NCI-H524 treated with DMSO at 0.1 percent for 48 hours (cell line): ENCODE measurements at regions not wholly inside any gene's neighbourhood (a gene's known extent, or its start where the extent isn't known, plus 50 kb on each side); places are given as distances from the start of the nearest gene placed in this dataset.

Source experiments
- DNase-seq: peaks from one replicate; lab custom pipeline; 2025; lab: John Stamatoyannopoulos, UW

DNA sequence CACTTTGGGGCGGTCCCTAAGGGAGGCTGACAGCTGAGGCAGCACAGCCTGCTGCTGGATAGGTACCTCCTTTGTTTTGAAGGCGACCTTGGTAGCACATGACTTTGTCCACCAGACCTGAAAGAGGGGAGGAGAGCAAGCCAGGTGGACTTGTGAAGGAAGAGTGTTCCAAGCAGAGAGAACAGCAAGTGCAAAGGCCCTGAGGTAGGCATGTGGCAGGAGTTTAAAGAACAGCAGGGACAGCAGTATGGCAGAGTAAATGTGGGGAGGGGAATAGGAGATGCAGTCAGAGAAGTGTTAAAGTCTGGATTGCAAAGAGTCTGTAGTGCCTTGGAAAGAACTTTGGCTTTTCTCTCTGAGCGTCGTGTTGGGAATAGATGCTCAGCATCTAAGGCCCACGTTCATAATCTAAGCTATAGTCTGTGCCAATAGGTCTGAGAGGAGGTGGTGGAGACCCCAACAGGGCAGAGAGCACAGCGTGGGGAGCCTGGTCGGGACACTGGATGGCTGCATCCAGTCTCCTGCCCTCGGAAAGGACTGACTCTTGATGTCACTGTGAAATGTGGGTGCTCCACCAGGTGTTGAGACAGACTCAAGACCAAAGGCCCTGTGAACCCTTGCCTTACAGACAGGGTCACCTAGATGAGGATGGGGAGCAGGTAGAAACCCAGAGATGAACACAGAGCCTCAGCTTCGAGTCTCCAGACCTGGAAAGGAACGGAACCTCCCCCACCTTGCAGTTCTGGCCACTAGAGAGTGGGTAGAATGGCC, 242.1 kb upstream of the PWP1 start:
- no peak for DNase-seq

DNA sequence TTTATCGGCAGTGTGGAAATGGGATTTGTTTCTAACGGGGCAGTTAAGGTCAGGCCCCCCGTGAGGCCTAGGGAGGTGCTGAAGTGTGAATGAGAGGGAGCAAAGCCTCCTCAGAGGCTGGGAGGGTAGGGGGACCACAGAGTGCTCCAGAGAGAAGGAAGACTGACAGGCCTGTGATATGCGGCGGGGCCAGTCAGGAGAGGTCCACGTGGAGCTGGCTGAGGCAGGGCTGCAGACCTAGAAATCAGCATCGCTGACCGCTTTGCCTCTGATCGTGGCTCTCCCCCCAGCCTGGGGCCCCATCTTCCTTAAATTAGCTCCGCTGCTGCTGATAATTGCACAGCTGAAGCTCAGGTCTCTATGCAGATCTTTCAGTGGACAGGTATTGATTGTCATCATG, 240.8 kb upstream of the PWP1 start:
- no peak for DNase-seq

DNA sequence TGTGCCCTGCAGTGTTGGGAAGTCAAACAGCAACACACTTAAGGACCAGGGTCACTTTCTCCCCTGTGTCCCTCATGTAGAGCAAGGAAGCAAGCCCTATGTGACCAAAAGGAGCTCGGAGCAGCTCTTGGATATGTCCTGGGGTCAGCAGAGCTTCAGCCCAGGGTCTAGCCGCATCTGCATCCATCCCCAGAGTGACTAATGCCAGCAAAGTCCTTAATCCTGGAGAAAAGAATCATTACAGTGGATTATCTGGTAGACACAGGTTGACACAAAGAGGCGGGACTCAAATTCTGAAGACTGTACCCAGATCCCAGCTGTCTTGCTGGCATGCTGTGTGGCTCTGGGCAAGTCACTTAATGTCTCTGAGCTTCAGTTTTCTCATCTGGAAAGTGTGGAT, 239.1 kb upstream of the PWP1 start:
- DNase-seq = no peak

DNA sequence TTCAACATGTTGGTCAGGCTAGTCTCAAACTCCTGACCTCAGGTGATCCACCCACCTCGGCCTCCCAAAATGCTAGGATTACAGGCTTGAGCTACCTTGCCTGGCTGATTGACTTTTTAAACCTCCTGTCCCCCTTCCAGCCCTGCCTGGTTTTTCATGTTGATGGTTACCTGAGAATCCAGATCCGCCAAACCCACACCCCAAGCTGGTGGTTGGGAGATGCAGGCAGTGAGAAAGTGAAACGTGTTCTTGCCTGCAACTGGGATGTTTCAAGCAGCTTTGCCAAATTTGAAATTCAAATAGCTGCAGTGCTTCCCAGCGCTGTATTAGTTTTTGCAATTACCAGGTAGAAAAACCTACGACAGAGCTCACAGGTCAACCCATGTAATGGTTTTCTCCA, 238.3 kb upstream of the PWP1 start:
- DNase-seq = no peak

DNA sequence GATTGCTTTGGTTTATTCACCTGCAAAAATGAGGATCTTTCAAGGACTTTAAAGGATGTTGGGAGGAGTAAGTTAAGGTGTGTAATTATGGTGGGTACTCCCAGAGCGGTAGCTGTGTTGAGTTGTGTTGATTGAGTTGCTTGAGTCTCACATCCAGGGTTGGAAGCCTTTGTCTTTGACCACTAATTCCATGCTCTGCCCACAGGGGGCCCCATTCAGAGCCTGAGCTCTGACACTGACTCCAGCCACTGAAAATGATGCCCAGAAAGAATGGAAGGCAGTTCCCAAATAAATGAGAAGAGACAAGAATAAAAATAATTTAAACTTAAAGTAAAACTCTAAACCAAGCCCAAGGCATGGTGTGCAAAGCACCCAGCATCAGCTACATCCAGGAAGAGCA, 237.4 kb upstream of the PWP1 start:
- no peak for DNase-seq

DNA sequence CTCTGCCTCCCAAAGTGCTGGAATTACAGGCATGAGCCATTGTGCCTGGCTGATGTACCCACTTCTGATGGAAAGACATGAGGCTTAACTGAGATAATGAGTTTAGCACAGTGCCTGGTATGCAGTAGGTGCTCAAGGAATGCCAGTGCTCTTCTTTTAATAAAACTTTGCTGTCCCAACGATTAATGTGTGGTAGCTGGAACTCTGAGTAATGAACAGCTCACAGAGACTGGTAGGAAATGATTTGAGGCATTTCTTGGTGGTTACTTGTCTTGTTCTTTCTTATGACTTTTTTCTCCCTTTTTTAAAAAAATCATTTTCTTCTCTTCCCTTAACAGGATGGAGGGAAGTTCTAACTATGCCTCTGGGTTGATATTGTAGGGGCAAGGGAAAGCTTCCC, 235.7 kb upstream of the PWP1 start:
- DNase-seq = no peak

DNA sequence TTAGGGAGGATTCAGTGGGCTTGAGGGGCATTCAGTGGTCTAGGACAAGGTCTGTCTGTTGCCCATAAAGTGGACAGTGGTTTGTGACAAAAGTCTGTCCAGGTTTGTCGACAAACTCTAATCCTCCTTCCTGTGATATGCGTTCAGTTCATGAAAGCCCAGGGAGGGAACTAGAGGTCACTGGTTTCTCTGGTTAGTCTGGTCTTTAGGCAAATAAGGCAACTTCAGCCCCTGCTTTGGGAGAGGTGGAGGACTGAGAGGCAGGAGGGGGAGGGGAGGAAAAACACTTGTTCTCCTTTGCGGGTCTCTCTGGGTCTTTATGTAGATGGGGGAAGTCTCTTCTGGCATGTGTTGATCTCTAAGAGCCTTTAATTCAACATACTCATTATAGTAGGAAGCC, 235.1 kb upstream of the PWP1 start:
- no peak for DNase-seq

DNA sequence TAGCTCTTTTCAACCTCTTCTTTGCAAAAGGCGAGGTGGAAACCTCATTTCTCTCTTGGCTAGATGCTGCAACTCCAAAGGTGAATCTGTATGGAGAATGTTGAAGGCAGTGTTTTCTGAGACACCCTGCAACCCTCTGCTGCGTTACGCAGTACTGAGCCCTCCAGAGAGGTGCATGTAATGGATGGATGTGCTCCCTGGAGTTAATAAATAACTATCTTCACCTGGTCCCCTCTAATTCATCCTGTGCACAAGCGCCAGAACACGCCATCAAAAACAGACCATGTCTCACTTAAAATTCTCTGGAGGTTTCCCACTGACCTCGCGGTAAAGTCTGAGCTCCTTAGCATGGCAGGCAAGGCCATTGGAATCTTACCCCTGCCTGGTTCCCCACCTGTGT, 234.4 kb upstream of the PWP1 start:
- no peak for DNase-seq

DNA sequence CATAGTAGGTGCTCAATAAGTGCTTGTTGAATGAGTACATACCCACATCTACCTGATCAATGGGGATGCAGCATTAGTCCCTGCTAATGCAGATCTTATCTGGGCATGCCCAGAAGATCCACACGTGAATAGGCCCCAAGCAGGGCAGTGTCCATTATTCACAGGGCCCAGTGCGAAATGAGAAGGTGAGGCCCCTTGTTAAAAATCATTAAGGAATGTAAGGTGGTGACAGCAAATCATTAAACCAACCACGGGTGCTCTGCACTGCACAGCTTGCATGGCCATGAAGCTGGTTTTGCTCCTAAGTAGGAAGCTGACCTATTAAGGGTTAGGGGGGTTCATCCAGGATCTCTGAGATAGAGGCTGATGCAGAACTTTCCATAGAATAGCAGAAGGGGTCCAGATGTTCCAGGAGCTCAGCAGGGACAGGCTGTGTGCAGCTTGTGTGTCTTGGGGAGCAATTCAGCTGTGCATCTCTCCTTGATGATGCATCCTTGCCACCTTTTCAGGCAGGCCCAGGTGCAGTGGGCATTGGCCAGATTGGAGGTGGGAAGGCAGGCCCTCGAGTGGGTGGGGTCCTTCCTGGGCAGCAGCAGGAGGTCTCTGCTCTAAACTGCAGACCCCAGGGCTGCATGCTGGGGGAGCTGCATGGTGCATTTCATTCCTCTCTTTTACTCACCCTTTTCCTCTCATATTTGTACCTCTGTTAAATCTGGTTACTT, 231.3 kb upstream of the PWP1 start:
- DNase-seq = no peak

DNA sequence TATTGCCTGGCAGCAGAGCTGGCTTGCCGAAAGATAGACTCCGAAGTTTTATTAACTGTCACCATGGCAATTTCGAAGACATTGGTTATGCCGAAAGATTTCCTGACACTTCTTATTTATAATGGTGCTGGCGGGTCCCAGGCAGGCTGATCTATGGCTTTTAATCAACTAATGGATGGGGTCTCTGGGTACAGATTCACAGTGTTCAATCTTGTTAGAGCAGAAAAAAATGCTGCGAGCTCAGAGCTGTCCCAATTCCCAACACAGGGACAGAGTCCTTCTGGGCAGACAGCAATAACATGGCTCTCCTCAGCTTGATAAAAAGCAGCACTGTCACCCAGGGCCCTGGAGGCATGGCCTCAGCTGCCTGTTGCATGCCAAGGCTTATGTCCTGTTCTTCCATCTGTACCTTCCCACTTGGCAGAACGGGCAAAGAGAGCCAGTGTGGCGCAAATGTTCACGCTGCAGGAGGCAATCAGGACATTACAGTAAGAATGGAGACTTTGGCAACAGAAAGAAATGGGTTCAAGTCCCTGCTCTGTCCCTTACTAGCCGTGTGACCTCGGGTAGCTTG, 228.2 kb upstream of the PWP1 start:
- DNase-seq = no peak

DNA sequence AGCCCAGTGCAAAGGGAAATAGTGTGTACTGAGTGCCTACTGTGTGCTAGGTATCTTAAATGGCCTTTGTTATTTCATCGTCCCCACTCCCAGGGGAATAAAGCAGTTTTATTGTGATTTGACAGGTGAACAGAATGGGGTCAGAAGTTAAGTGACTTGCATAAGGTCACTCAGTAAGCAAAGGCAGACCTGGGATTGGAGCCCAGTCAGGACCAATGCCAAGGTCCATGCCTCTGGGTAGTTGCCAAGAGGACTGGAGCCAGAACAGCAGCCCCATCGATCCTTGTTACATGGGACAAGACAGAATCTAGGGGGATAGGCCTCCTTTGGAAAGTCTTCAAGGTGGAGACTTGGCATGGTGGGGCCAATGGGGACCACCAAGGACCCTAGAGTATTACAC, 227.4 kb upstream of the PWP1 start:
- DNase-seq = no peak

DNA sequence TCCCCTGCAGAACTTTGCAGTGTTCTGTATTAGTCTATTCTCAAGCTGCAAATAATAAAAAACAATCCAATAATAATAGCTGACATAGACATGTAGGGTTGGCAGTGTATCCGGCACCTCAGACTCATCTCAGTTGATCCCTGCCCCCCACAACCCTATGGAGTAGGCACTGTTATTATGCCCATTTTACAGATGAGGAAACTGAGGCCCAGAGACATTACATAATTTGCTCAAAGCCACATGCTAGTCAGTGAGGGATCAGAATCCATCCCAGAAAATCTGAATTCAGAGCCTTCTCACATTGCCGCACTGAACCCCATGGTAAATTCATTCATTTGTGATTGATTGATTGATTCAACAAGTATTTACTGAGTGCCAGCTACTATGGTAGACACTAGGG, 226.6 kb upstream of the PWP1 start:
- DNase-seq = no peak

DNA sequence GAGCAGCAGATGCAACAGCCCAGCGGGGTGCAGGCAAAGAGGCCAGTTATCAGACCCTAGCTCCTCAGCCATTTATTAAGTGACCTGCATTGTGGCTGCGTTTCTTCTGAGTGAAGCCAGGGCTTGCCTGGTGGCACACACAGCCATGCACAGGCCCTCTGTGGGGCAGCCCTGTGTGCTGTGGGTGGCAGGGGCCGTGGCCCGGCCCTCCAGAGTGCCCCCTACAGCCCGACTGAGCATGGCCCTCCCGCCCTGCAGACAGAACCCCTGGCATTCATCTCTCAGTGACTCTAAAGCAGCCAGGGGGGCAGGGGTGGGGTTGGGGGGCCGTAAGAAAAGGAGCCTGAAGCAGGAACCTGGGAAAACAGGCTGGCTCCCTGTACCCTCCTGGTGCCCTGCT, 226.0 kb upstream of the PWP1 start:
- no peak for DNase-seq

DNA sequence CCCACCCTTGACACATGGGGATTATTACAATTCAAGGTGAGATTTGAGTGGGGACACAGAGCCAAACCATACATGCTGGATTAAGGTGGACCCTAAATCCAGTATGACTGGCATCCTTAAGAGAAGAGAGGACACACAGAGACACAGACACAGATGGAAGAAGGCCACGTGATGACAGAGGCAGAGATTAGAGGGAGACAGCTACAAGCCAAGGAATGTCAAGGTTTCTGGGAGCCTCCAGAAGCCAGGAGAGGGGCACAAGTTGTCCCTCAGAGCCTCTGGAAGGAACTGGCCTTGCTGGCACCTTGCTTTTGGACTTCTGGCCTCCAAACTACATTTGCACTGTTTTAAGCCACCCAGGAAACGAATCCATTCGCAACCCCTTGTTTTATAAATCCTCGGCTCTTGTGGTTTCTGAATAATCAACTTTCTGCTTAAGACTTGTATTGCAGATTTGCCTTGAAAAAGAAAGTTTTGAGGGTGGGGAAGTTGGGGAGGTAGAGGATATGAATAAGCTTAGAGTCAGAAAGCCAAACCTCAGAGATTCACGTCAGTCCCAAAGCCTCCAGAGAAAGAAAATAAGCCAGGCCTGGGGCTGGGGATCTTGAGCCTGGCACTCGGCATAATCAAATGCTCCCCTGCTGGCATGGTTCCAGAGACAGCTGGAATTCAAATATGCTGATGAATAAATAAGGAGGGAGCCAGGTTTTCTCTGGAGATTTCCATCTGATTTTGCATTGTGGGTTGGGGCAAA, 224.2 kb upstream of the PWP1 start:
- no peak for DNase-seq

DNA sequence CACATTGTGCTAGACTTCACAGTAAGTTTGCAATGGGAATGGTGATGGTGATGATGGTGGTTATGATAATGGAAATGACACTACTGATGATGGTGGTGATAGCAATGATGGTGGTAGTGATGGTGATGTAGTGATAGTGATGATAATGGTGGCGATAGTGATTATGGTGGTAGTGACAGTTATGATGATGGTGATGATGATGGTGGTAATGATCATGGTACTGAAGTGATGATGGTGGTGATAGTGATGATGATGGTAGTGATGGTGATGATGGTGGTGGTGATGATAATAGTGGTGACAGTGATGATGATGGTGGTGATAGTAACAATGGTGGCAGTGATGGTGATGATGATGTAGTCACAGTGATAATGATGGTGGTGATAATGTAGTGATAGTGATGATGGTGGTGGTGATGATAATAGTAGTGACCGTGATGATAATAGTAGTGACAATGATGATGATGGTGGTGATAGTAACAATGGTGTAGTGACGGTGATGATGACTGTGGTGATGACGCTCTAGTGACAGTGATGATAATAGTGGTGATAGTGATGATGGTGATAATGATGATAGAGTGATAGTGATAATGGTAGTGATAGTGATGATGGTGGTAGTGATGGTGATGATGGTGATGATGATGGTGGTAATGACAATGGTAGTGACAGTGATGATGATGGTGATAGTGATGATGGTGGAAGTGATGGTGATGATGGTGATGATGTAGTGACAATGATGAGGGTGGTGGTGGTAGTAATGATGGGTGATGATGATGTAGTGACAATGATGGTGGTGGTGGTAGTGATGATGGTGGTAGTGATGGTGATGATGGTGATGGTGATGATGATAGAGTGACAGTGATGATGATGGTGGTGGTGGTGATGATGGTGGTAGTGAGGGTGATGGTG, 222.9 kb upstream of the PWP1 start:
- DNase-seq = no peak

DNA sequence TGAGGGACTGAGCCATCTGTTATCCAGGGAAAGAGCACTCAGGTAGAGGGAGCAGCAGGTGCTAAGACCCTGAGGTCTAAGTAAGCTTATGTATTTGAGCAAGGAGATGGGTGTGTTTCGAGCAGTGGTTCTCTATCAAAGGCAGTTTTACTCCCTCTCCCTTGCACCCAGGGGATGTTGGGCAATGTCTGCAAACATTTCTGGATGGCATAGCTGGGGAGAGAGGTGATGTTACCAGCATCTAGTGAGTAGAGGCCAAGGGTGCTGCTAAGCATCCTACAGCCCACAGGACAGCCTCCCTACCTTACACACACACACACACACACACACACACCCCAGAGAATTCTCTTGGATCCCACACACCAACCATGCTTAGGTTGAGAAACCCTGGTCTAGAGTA, 221.0 kb upstream of the PWP1 start:
- no peak for DNase-seq

DNA sequence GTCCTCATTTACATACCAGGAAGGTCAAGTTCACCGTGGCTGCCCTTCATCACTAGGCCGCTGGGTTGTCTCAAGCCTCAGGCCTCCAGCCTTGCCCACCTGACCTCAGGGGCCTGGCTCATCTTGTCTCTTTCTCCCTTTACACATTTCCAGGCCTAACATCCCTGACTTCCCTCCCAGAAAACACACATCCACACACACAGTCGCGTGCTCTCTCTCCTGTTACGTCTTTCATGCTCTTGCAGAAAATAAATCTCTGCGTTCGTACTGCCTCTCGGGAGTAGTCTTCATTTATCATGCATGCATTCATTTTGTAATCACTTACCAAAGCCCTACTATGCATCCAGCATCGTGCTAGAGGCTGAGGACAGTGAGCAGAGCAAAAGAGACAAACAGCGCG, 220.0 kb upstream of the PWP1 start:
- no peak for DNase-seq

DNA sequence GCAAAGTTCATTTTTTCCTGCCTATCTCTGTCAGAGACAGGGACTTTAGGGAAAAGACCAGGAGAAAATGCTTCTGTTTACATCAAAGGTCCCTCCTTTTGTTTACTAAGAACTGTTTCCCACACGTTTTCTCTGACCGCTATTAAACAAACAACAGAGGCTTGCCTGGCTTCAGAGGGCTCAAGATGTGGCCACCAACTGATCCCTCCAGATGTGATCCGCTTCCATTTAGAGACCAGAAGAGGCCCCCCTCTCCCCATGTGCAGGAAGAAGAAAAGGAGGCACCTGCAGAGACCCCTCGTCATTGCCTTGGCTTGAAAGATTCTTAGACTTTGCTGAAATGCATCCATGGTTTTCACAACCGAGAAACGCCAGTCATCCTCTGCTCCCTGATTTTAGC, 217.9 kb upstream of the PWP1 start:
- no peak for DNase-seq

DNA sequence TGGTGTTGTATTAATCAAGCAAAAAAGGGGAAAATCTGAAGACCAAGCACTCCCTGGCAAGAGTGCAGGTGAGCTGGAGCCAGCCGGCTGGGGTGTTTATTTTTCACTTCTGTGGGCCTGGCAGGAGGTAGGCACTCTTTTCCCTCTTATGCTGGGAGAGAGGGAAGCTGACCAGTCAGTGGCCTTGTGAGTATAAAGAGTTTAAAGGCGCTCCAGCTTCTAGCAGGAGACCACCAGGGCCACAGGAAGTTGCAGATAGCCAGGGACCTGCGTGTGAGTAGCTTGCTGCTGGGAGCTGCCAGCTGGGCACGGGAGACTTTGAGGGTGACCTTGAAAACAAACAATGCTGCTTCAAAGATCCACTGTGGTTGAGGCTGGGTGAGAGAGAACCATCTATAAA, 217.4 kb upstream of the PWP1 start:
- DNase-seq = no peak

DNA sequence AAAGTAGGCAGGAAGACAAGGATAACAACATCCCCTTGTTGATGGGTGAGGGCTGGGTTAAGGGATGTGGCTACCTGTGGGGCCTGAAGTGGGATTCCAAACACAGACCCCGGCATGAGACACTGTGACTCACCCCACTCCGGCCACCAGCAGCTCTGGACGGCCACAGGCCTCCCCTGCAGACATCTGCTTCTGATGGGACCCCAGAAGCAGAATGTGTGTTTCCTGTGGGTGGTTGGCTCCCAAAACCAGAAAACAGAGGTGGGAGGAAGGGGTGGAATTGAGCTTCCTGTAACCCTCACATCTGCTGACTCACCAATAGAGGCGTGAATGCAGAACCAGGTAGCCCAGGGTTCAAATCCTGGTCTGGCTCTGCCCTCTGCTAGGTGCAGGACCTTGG, 216.6 kb upstream of the PWP1 start:
- no peak for DNase-seq

DNA sequence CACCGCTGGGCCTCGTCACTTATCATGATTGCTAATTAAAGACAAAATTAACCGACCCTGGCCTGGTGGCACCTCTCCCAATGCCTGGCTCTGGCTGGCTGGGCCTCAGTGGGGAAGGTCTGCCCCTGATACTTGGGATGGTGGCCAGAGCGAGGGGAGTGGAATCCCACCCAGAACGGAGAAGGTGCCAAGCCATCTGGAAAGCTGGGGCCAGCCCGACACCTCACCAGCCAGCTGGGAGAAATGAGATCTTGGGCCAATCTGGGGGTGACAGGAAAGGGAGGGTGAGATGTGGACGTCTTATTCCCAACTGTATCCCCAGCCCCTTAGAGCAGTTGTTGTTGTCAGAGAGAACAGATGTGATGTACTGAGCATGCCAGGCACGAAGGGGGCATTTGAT, 215.0 kb upstream of the PWP1 start:
- no peak for DNase-seq

DNA sequence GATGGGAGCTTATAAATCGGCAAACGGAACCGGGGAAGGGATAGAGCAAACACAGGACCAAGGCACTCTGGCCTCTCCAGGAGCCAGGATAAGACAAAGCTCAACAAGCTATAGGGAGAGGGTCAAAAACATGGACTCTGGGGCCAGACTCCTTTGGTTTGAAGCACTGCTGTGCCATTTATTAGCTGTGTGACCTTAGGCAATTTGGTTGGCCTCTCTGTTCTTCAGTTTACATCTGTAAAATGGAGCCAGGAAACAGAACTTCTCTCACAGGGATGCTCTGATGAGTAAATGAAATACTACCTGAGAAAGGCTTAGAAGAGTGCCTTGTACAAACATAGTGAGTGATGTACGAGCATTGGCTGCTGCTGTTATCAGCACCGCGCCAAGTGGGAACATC, 213.3 kb upstream of the PWP1 start:
- DNase-seq = no peak
